SIG-M5 treated with dmso at 0.1 percent for 504 hours (cell line): ENCODE measurements at regions not wholly inside any gene's neighbourhood (a gene's known extent, or its start where the extent isn't known, plus 50 kb on each side); places are given as distances from the start of the nearest gene placed in this dataset.

Experiments used
- DNase-seq: peaks from one replicate; lab custom pipeline; 2025; ENCODE audit not compliant: unreplicated experiment; lab: John Stamatoyannopoulos, UW

DNA sequence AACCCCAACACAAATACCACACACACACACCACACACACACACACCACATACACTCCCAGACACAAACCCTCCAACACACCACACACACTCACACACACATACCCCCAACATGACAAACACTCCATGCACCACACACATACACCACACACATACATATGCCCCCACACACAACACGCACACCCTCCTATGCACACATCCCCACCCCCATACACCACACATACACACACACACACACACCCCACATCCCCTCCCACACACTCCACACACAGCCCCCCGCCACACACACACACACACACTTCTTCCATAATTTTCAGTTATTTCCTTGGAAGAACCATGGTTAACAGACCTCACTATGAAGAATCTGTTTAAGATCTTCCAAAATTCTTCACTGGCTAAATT, 173.5 kb upstream of the KCNIP4 start:
- DNase-seq: no peak

DNA sequence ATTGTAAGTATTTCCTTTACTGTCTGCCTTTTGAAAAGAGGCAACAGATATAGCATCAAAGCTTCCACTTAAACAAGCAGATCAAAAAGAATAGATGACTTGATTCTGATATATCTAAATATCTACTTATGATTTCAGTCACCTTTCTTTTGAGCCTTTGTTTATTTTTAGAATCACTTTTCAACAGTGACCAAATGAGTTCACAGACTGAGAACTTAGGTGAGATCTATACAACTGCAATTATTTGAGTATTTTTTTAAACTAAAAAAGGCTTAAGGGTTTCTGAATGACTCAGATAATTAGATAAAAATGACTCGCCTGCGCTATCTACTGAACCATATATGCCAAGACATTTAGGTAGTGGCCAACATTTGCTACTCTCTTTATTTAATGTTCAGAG, 166.7 kb upstream of the KCNIP4 start:
- DNase-seq: no peak

GRCh38 chr4:22103768-22104167, 155.2 kb upstream of the KCNIP4 start:
- DNase-seq: no peak

DNA sequence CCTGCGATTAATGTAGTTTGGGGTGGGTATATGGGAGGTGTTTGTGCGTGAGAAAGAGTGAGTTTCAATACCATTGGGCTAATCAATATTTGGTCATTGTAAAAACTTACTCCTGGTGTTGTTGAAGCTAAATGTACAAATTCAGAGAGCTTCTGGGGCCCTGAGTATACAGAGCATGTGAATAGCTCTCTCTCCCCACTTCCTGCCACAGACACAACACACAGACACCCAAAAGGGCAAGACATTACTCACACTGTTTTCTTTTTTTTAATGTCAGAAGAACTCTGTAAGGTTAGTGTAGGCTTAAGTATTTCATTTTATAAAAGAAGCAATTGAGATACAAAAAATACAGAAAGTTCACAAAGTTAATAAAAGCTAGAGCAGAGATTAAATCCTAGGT, 151.3 kb upstream of the KCNIP4 start:
- DNase-seq: no peak

GRCh38 chr4:22097596-22097995, 149.0 kb upstream of the KCNIP4 start:
- no peak for DNase-seq

GRCh38 chr4:22094217-22094616, 145.6 kb upstream of the KCNIP4 start:
- no peak for DNase-seq

DNA sequence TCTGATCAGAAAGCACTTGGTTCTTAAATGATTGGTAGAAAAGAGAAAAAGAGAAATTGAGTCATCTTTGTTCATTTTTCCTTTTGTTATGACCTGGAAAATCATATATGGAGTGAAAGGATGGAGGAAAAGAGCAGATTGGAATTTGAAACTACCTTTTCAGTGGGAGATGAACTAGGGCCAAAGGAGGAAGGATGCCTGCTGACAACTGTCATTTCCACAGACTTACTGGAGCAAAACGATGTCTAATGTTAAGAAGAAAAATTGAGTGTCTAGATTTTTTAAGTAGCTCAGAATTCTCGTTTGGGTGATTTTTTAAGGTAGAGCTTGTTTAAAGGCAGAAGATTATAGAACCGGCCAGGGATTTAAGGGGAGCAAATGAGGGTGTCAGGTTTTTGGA, 144.6 kb upstream of the KCNIP4 start:
- no peak for DNase-seq

- no peak for DNase-seq
Observed at GRCh38 chr4:22091906-22092305, 143.3 kb upstream of the KCNIP4 start.

DNA sequence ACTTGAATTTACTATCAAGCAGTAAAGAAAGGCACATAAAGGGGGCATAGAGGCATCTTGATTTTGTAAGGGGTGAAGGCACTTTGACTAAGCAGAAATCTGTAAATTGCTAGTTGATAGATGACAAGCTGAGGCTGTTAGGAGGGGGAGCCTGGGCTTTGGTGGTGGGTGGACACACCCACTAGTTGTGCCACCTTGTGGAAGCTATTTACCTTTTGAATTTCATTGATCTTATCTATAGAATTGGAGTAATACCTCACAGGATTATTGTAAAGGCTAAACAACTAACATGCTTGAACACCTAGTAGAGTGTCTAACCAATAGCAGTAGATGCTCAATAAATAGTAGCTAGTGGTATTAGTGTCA, 142.8 kb upstream of the KCNIP4 start:
- no peak for DNase-seq

GRCh38 chr4:22090661-22091351, 142.2 kb upstream of the KCNIP4 start:
- no peak for DNase-seq

DNA sequence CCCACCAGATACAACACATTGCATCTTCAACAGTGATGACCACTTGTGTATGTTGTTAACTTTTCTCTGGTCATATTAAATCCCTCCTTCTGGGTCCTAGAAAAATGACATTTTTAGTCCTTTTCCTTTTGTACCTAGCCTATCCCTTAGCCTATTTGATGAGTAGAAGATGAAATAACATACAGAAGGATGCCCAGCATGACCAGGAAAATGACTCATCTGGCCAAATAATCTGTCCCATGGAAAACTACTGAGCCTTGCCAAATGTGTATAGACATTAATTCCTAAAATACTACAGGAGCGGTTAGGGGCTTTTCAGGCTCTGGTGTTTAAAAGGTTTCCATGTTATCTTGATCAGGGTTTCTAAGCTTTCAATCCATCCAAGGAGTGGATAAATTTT, 129.0 kb upstream of the KCNIP4 start:
- no peak for DNase-seq

DNA sequence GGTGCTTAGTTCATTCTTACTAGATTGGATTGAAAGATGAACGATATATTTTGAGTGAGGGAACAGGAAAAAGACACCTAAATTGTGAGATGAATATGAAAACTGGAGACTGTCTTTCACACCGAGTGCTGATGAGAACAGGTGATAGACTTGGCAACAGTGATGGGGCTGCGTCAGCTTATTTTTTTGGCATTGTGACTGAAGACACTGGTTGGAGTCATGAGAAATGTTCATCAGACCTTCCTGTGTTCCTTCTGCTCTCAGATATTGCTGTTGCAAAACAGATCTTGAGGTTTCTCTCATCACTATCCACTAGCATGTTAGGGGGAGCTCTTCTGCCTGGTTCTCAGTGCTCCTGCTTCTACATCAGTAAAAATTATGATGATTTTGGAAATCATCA, 124.2 kb upstream of the KCNIP4 start:
- no peak for DNase-seq

- no peak for DNase-seq
Observed at GRCh38 chr4:22072240-22072639, 123.7 kb upstream of the KCNIP4 start.

DNA sequence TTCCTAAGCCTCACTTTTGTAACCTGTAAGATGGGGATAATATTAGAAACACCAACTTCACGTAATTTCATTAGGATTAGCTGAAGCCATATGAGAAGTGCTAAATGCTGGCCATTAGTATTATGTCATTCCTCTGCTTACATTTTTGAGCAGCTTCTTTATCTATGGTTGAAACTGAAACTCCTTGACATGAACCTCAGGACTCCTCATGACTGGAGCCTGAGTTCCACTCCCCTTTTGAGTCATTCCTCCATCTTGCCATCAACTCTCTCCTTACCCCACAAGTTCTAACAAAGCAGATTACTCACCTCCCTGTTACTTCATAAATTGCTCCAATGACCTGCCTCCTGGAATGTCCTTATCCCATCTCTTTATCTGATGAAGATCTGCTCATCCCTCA, 123.2 kb upstream of the KCNIP4 start:
- no peak for DNase-seq

DNA sequence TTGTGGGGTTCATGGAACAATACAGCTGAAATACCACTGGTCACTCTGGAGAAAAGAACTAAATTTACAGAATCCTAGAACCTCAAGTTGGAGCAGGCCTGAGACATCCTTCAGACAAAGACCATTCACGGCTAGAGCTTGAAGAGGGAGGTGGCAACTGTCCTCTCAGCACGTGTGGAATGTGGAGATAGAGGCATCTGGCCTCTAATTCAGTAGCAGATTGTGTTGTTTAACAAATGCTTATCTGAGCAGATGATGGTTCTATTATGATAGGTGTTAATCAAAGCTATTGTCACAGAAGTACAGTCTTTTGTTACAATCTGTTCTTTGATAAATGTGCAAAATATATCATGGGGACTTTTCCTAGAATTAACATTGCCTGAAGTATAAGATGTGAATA, 121.7 kb upstream of the KCNIP4 start:
- DNase-seq: no peak

- DNase-seq: no peak
Observed at GRCh38 chr4:22063613-22064012, 115.0 kb upstream of the KCNIP4 start.

- DNase-seq: no peak
Observed at GRCh38 chr4:22062676-22063075, 114.1 kb upstream of the KCNIP4 start.

- DNase-seq: no peak
Observed at GRCh38 chr4:22055954-22056353, 107.4 kb upstream of the KCNIP4 start.

GRCh38 chr4:22052076-22052475, 103.5 kb upstream of the KCNIP4 start:
- no peak for DNase-seq

GRCh38 chr4:22048323-22048722, 99.8 kb upstream of the KCNIP4 start:
- DNase-seq: no peak

DNA sequence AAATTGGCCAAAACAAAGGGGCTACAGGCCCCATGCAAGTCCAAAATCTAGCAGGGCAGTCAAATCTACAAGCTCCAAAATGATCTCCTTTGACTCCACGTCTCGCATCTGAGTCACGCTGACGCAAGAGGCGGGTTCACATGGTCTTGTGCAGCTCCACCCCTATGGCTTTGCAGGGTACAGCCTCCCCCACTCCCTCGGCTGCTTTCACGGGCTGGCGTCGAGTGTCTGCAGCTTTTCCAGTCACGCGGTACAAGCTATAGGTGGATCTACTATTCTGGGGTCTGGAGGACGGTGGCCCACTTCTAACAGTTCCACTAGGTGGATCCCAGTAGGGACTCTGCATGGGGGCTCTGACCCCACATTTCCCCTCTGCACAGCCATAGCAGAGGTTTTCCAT, 99.2 kb upstream of the KCNIP4 start:
- no peak for DNase-seq

GRCh38 chr4:22045051-22045630, 96.6 kb upstream of the KCNIP4 start:
- no peak for DNase-seq

GRCh38 chr4:22031423-22031822, 82.9 kb upstream of the KCNIP4 start:
- no peak for DNase-seq
